Esophagus muscularis mucosa (tissue), 4 donors: ENCODE measurements at regions not wholly inside any gene's neighbourhood (a gene's known extent, or its start where the extent isn't known, plus 50 kb on each side); places are given as distances from the start of the nearest gene placed in this dataset.

ENCODE experiments used
- EP300 ChIP-seq: sonication (generic); formaldehyde crosslinking; IDR thresholded peaks from one replicate; pipeline ENCODE4 v1.6.1; 2017; ENCODE audit warnings: antibody characterized with exemption
- POLR2A ChIP-seq: fragments of 450-650 bp; IDR thresholded peaks from one replicate; pipeline ENCODE4 v1.6.1; 2017; ENCODE audit warnings: antibody characterized with exemption, moderate library complexity, mild to moderate bottlenecking, low read depth
- POLR2AphosphoS5 ChIP-seq, 2 donors: sonication (generic); formaldehyde crosslinking; IDR thresholded peaks; one replicate each; pipeline ENCODE4 v1.6.1; 2017; ENCODE audit warnings: antibody characterized with exemption in 2 of 2
- TF ChIP-seq, protein P1 (sequence below), 3 experiments: fragments of 200-600 bp in 2 of 3; fragments of 450-650 bp in 1 of 3; sonication (generic) in 2 of 3; IDR thresholded peaks; one replicate each; pipeline ENCODE4 v1.5.1; 2017 to 2019; ENCODE audit warnings: antibody characterized with exemption in 3 of 3, mild to moderate bottlenecking in 2 of 3, moderate library complexity in 1 of 3

- TF ChIP-seq, protein P1, sequence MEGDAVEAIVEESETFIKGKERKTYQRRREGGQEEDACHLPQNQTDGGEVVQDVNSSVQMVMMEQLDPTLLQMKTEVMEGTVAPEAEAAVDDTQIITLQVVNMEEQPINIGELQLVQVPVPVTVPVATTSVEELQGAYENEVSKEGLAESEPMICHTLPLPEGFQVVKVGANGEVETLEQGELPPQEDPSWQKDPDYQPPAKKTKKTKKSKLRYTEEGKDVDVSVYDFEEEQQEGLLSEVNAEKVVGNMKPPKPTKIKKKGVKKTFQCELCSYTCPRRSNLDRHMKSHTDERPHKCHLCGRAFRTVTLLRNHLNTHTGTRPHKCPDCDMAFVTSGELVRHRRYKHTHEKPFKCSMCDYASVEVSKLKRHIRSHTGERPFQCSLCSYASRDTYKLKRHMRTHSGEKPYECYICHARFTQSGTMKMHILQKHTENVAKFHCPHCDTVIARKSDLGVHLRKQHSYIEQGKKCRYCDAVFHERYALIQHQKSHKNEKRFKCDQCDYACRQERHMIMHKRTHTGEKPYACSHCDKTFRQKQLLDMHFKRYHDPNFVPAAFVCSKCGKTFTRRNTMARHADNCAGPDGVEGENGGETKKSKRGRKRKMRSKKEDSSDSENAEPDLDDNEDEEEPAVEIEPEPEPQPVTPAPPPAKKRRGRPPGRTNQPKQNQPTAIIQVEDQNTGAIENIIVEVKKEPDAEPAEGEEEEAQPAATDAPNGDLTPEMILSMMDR (IDR thresholded peaks at IDR 0.05), result no peak
- TF ChIP-seq EP300, result no peak
- TF ChIP-seq POLR2A, result no peak
- no peak for TF ChIP-seq POLR2AphosphoS5 (IDR thresholded peaks at IDR 0.05)
Measured at GRCh38 chr6:92784235-92784634, 635.1 kb downstream of the EPHA7 start.
